ENCODE measurements at regions not wholly inside any gene's neighbourhood (a gene's known extent, or its start where the extent isn't known, plus 50 kb on each side); places are given as distances from the start of the nearest gene placed in this dataset.

DNA sequence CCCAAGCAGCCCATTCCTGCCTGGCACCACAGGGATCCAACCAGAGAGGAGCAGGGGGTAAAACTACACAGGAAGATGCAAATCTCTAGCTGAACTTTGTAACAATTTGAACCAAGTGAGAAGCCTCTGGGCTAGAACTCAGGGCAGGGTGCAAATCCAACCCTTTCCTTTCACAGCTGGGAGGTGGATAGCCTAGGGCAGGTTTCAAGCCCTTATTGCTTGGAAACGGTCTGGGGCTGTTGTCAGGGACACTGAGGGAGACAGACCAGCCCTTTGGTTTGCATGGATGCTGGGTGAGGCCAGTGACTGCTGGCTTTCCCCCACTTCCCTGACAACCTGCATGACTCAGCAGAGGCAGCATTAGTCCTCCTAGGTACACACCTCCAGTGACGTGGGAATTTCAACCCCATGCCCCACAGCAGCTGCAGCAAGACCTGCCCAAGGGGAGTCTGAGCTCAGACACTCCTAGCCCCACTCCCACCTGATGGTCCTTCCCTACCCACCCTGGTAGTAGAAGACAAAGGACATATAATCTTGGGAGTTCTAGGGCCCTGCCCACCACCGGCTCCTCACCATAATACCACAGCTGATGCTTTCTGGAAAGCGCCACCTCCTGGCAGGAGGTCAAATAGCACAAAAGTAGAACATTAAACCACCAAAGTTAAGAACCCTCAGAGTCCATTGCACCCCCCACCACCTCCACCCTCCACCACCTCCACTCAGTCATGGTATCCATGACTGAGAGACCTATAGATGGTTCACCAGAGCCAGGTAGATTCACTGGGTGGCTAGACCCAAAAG is 797.7 kb upstream of the MAN1A1 start:
- TF ChIP-seq, protein P1, sequence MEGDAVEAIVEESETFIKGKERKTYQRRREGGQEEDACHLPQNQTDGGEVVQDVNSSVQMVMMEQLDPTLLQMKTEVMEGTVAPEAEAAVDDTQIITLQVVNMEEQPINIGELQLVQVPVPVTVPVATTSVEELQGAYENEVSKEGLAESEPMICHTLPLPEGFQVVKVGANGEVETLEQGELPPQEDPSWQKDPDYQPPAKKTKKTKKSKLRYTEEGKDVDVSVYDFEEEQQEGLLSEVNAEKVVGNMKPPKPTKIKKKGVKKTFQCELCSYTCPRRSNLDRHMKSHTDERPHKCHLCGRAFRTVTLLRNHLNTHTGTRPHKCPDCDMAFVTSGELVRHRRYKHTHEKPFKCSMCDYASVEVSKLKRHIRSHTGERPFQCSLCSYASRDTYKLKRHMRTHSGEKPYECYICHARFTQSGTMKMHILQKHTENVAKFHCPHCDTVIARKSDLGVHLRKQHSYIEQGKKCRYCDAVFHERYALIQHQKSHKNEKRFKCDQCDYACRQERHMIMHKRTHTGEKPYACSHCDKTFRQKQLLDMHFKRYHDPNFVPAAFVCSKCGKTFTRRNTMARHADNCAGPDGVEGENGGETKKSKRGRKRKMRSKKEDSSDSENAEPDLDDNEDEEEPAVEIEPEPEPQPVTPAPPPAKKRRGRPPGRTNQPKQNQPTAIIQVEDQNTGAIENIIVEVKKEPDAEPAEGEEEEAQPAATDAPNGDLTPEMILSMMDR (IDR thresholded peaks at IDR 0.05): no peak
- no peak for DNase-seq
- H3K4me3 ChIP-seq: no peak overlapping the region
- H3K27ac ChIP-seq: no peak overlapping the region
- no peaks in the 10 kb centered on the region for H3K9me3 ChIP-seq
- H3K36me3 ChIP-seq: no peaks in the 10 kb centered on the region
- H3K4me1 ChIP-seq: no peaks in the 10 kb centered on the region
- intact Hi-C loops (cut with DNase I): no loop called here
- no peaks in the 10 kb centered on the region for H3K27me3 ChIP-seq
- H3K9ac ChIP-seq (ENCODE audit: low read depth in 2 of 2, low read length in 2 of 2): no peak overlapping the region

DNA sequence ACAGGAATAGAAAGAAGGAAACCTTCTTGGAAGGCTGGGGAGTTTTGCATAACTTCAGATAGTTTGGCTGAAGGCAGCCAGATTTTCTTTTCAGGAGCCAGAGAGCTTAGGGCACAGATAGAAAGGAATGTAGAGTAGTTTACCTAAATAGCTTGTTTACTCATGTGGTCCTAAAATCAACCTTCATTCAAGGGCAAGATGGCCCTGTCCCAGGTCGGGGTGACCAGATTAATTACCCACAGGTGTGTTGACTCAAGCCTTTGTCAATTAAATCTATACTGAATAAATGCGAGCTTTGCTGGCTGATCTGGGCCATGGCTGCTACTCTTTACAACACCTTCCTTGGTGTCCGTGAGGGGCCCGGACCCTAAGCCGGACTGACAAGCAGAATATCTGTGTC is 792.0 kb upstream of the MAN1A1 start:
- intact Hi-C loops (cut with DNase I): no loop called here
- no peak for DNase-seq
- Histone ChIP-seq H3K27ac (no peak overlapping the region), H3K4me3 (no peak overlapping the region), H3K4me1 (no peaks in the 10 kb centered on the region), H3K36me3 (no peaks in the 10 kb centered on the region), H3K9ac (ENCODE audit: low read depth in 2 of 2, low read length in 2 of 2) (no peak overlapping the region), H3K27me3 (no peaks in the 10 kb centered on the region), H3K9me3 (no peaks in the 10 kb centered on the region)
- TF ChIP-seq, protein P1 (IDR thresholded peaks at IDR 0.05): no peak

DNA sequence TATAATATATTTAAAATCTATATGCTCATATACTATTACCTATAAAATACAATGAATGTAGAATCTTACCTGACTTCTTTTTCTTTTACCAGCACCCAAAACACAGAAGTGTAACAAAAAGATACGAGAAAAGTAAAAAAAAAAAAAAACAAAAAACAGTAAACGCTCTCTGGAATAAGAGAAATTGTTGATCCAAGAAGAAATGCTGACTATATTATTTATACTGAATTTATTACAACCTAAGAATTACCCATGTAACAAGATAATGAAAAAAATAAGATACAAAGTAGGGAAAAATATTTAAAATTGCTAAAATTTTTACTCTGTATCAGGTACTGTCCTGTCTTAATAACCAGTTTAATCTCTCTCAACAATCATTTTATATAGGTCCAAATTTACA is 787.9 kb upstream of the MAN1A1 start:
- Histone ChIP-seq H3K27me3 (no peaks in the 10 kb centered on the region), H3K27ac (no peak overlapping the region), H3K9me3 (no peaks in the 10 kb centered on the region), H3K4me3 (no peak overlapping the region), H3K4me1 (no peaks in the 10 kb centered on the region), H3K36me3 (no peaks in the 10 kb centered on the region), H3K9ac (ENCODE audit: low read depth in 2 of 2, low read length in 2 of 2) (no peak overlapping the region)
- intact Hi-C loops (cut with DNase I): no loop called here
- no peak for DNase-seq
- TF ChIP-seq, protein P1 (IDR thresholded peaks at IDR 0.05): no peak

DNA sequence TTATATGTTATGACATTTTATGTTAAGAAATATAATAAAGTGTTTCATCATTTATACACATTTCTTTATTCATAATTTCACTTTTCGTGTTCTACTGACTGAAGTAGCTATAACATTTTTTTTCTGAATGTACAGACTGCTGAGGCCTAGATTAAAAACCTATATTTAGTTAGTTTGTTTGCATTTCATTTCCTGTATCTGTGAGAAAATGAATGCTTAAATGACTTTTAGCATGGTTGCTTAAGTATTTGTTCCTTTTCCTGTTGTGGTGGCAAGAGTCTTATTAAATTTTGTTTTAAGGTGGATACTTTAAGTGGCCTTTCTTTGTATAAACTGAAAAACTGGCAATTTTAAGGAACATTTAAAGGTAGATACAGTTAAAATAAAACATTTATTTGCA is 779.7 kb upstream of the MAN1A1 start:
- TF ChIP-seq, protein P1 (IDR thresholded peaks at IDR 0.05): no peak
- Histone ChIP-seq H3K27me3 (no peaks in the 10 kb centered on the region), H3K9me3 (no peaks in the 10 kb centered on the region), H3K4me1 (no peaks in the 10 kb centered on the region), H3K9ac (ENCODE audit: low read depth in 2 of 2, low read length in 2 of 2) (no peak overlapping the region), H3K4me3 (no peak overlapping the region), H3K36me3 (no peaks in the 10 kb centered on the region), H3K27ac (no peak overlapping the region)
- intact Hi-C loops (cut with DNase I): no loop called here
- DNase-seq: no peak

DNA sequence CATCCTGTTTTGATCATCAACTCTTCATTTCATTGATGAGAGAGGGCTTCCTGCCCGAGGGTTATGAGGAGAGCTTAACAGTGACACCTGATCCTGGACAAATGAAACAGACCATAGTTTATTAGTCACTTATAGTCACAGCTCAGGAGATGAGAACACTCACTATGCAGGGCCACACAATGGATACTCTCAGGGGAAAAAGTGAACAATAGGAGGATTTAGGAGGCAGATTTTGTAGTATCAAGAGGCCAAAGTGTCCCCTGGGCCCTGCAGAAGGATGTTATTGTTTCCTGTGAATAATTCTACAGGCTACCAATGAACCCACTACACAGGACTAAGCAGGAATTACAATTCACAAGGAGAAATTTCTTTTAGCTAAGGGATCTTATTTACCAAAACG is 772.8 kb upstream of the MAN1A1 start:
- no peaks in the 10 kb centered on the region for H3K4me1 ChIP-seq
- intact Hi-C loops (cut with DNase I): no loop called here

More for the DNA sequence above, 772.8 kb upstream of the MAN1A1 start:
- no peak overlapping the region for H3K4me3 ChIP-seq
- no peak overlapping the region for H3K9ac ChIP-seq (ENCODE audit: low read depth in 2 of 2, low read length in 2 of 2)
- no peaks in the 10 kb centered on the region for H3K9me3 ChIP-seq
- no peaks in the 10 kb centered on the region for H3K27me3 ChIP-seq
- H3K27ac ChIP-seq: no peak overlapping the region
- no peaks in the 10 kb centered on the region for H3K36me3 ChIP-seq
- no peak for DNase-seq
- TF ChIP-seq, protein P1 (IDR thresholded peaks at IDR 0.05): no peak

Measured in colonic mucosa (tissue), 4 donors.